ENCODE measurements at regions not wholly inside any gene's neighbourhood (a gene's known extent, or its start where the extent isn't known, plus 50 kb on each side); places are given as distances from the start of the nearest gene placed in this dataset.

DNA sequence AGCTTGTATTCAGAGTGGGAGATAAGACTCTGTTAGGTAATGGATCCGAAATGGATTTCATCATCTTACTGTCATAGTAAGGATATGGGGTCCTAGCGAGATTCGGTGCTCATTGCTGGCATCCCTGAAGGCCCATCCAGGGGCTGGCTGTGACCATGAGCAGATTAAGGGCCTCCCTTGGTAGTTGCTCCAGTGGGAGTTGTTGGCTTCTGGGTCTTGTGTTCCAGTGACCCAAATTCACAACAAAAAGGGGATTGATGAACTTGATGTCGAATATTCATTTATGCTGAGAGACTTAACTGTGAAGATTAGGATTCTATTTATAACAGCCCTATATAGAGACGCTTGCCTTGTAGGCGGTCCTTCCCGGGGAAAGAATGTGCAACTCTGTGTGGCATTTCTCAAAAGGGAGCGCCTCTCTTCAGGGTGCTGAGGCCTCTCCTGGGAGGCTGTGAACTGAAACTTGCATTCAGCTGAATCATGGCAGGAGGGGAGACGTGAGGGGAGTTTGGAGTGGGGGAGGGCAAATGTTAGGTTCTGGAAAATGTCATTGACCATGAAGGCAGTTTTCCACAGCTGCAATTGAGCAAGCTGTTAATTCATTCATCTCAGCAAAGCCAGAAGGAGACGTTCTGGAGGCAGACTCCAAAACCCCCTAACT, 233.1 kb upstream of the FZD8 start:
- CTCF ChIA-PET = no interaction called here

More for the DNA sequence above, 233.1 kb upstream of the FZD8 start:
- Histone ChIP-seq H2BK5ac (ENCODE audit: low read depth, low read length, poor library complexity, severe bottlenecking) (peak overlapping the region; percentile 84), H3K27ac (ENCODE audit: insufficient read depth, low read length) (no peak overlapping the region), H2BK20ac (ENCODE audit: low read depth, low read length) (peak overlapping the region; percentile 79), H3K36me3 (ENCODE audit: control insufficient read depth, insufficient read depth, low read length) (no peaks in the 10 kb centered on the region), H3K4ac (ENCODE audit: low read depth, low read length) (peak overlapping the region; percentile 77), H3K23ac (ENCODE audit: low read depth, low read length) (peak overlapping the region; percentile 45; the same call in 1 of the 2 replicates), H2AFZ (replicated peaks; ENCODE audit: low read length, poor library complexity) (peak overlapping the region; percentile 78), H3K4me1 (ENCODE audit: control insufficient read depth, insufficient read depth, low read length) (peaks cover 11% of the 10 kb centered on the region), H2BK120ac (ENCODE audit: low read depth, low read length) (peak overlapping the region; percentile 86), H2AK9ac (replicated peaks; ENCODE audit: low read depth, low read length, poor library complexity) (no peak overlapping the region), H3K9ac (ENCODE audit: low read depth, low read length) (peak overlapping the region; percentile 1; the same call in 1 of the 2 replicates), H4K20me1 (ENCODE audit: insufficient read depth, low read length) (no peaks in the 10 kb centered on the region), H3K79me1 (ENCODE audit: low read depth in 1 of 2, low read length in 2 of 2) (no peaks in the 10 kb centered on the region), H3K56ac (ENCODE audit: extremely low read depth, insufficient read depth, low read length) (peak overlapping the region; percentile 17; the same call in 1 of the 2 replicates), H3K4me3 (ENCODE audit: insufficient read depth, low read depth, low read length) (no peak overlapping the region), H3K14ac (replicated peaks; ENCODE audit: low read depth, low read length) (peak overlapping the region; percentile 66), H4K91ac (ENCODE audit: insufficient read depth, low read depth, low read length) (peak overlapping the region; percentile 70), H2BK15ac (ENCODE audit: low read depth, low read length) (peak overlapping the region; percentile 73; the same call in 2 of the 3 replicates), H3K18ac (ENCODE audit: low read depth, low read length) (peak overlapping the region; percentile 69; the same call in 1 of the 2 replicates), H3K27me3 (ENCODE audit: control insufficient read depth, insufficient read depth, low read length) (no peaks in the 10 kb centered on the region), H4K8ac (ENCODE audit: low read depth in 2 of 2, low read length in 2 of 2) (peak overlapping the region; percentile 54 to 70; a peak in 3 of 4 replicates), H3K9me3 (ENCODE audit: control insufficient read depth, insufficient read depth, low read length) (no peaks in the 10 kb centered on the region), H2AK5ac (ENCODE audit: low read depth, low read length) (peak overlapping the region; percentile 32; the same call in 1 of the 2 replicates), H4K5ac (ENCODE audit: low read depth, low read length) (peak overlapping the region; percentile 38; the same call in 1 of the 2 replicates), H3K4me2 (ENCODE audit: low read depth, low read length) (peak overlapping the region; percentile 0; the same call in 1 of the 2 replicates), H3K9me1 (ENCODE audit: insufficient read depth, low read length) (peaks cover 3% of the 10 kb centered on the region; the same call in 1 of the 2 replicates)
- intact Hi-C loops (cut with micrococcal nuclease) = no loop called here
- peak; percentile 81 for ATAC-seq (ENCODE audit: low read depth)
- in situ Hi-C loops (cut with MboI; ENCODE audit: low sequenced_read_pairs) = no loop called here
- BruUV-seq (replicated peaks) = no TSS peak
- DNase-seq = peak; percentile 59
- WGBS, 2 experiments (ENCODE audit: extremely low coverage in 2 of 2, insufficient read length in 1 of 2) = 50% methylated on average over 2 of the region's 10 CpGs; no CpG with 5 or more reads in 1 of the 2 experiments
- POLR2A ChIA-PET (ENCODE audit: unreplicated experiment) = no interaction called here
- TF ChIP-seq NFE2L2 (IDR thresholded peaks at IDR 0.05; ENCODE audit: low read depth, low read length) (peak; percentile 56; the same call in 1 of the 2 replicates), CEBPB (IDR thresholded peaks at IDR 0.05; ENCODE audit: low read depth, low read length) (0 out of 2 replicates have a peak, but pooled peaks have one; percentile 22), MXI1 (IDR thresholded peaks at IDR 0.05; ENCODE audit: borderline replicate concordance, low read depth, low read length) (no peak)
- dilution Hi-C loops (cut with HindIII; ENCODE audit: low sequenced_read_pairs, unreplicated experiment) = no loop called here

All from IMR-90 (cell line).